ENCODE measurements at regions not wholly inside any gene's neighbourhood (a gene's known extent, or its start where the extent isn't known, plus 50 kb on each side); places are given as distances from the start of the nearest gene placed in this dataset.

GRCh38 chr1:4460651-4461050, 193.8 kb upstream of the AJAP1 start:
- Histone ChIP-seq H3K4me3 (ENCODE audit: insufficient read length, low read depth) (no peak overlapping the region), H3K4me1 (ENCODE audit: insufficient read depth, insufficient read length) (no peaks in the 10 kb centered on the region), H3K36me3 (ENCODE audit: insufficient read depth, insufficient read length, low read length) (no peaks in the 10 kb centered on the region), H3K27me3 (ENCODE audit: insufficient read depth, insufficient read length) (no peaks in the 10 kb centered on the region), H3K9ac (ENCODE audit: insufficient read length, low read depth) (no peak overlapping the region), H3K9me3 (ENCODE audit: insufficient read depth, low read length) (peaks cover 12% of the 10 kb centered on the region; the same call in 1 of the 2 replicates)
- TF ChIP-seq SUZ12 (IDR thresholded peaks at IDR 0.05; ENCODE audit: extremely low read depth, insufficient read depth, insufficient read length) (no peak), ZNF274 (IDR thresholded peaks at IDR 0.05; ENCODE audit: low read depth, low read length) (no peak), YY1 (IDR thresholded peaks at IDR 0.05; ENCODE audit: insufficient read depth, insufficient read length) (no peak)
- no peak for DNase-seq (ENCODE audit: low read depth, low spot score)

DNA sequence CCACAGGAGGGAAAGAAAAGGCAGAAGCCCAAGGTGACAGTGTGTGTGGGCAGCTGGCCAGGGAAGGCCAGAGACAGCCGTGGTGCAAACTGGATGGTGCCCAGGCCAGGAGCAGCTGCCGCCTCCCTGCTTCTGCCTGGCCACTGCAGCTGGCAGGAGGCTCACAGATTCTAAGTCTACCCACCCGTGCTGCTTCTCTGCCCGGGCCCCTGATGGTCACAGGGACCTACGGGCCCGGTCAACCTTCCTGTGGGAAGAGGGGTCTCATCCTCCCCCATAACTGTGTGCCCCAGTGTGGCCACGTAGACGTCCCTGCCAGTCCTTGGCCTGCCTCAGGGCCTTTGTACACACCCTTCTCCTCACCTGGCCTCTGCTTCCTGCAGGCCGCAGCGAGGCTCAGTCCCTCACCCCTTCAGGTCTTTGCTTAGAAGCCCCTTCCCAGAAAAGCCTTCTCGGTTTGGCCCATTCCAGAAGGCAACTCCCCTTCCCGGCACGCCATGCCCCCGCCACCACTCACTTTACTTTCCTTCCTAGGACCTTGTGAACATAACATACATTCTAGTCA, 192.6 kb upstream of the AJAP1 start:
- Histone ChIP-seq H3K36me3 (ENCODE audit: insufficient read depth, insufficient read length, low read length) (no peaks in the 10 kb centered on the region), H3K9me3 (ENCODE audit: insufficient read depth, low read length) (peaks cover under 1% of the 10 kb centered on the region; the same call in 1 of the 2 replicates)

DNA sequence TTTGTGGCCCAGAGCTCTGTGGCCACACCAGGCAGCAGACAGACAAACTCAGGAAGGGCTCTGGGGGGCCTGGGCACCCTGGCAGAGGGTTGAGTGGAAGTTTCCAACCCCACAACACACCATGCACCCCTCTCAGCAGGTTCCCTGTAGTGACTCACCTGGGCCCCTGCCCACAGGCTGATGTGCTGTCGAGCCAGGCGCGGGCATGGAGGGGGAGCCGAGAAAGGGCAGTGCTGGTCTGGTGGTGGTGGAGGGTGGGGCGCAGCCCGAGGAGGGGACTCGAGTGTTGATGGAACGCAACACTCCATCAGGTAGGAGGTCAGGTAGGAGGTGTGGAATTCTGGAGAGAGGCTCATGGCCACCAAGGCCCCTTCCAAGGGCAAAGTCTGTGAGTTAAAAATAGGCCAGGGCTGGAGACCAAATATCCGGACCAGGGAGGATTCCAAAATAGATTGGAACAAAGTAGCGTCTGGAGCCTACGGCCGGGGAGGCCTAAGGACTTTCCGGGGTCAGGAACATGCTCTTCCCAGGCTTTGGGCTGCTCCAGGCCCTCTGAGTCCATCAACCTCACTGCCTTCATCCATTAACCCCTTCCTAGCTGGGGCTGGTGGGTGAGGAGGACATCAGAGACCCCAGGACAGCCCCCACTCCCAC, 191.5 kb upstream of the AJAP1 start:
- no peak overlapping the region for H3K9ac ChIP-seq (ENCODE audit: insufficient read length, low read depth)
- DNase-seq (ENCODE audit: low read depth, low spot score), result no peak
- no peak overlapping the region for H3K4me3 ChIP-seq (ENCODE audit: insufficient read length, low read depth)
- H3K4me1 ChIP-seq (ENCODE audit: insufficient read depth, insufficient read length), result no peaks in the 10 kb centered on the region
- no peaks in the 10 kb centered on the region for H3K27me3 ChIP-seq (ENCODE audit: insufficient read depth, insufficient read length)
- H3K36me3 ChIP-seq (ENCODE audit: insufficient read depth, insufficient read length, low read length), result no peaks in the 10 kb centered on the region
- H3K9me3 ChIP-seq (ENCODE audit: insufficient read depth, low read length), result no peaks in the 10 kb centered on the region; the same call in 1 of the 2 replicates
- TF ChIP-seq ZNF274 (IDR thresholded peaks at IDR 0.05; ENCODE audit: low read depth, low read length), result no peak
- TF ChIP-seq YY1 (IDR thresholded peaks at IDR 0.05; ENCODE audit: insufficient read depth, insufficient read length), result no peak
- TF ChIP-seq SUZ12 (IDR thresholded peaks at IDR 0.05; ENCODE audit: extremely low read depth, insufficient read depth, insufficient read length), result no peak

More for the DNA sequence above, 192.6 kb upstream of the AJAP1 start:
- TF ChIP-seq YY1 (IDR thresholded peaks at IDR 0.05; ENCODE audit: insufficient read depth, insufficient read length) (no peak), SUZ12 (IDR thresholded peaks at IDR 0.05; ENCODE audit: extremely low read depth, insufficient read depth, insufficient read length) (no peak), ZNF274 (IDR thresholded peaks at IDR 0.05; ENCODE audit: low read depth, low read length) (no peak)
- H3K4me3 ChIP-seq (ENCODE audit: insufficient read length, low read depth), result no peak overlapping the region
- no peak overlapping the region for H3K9ac ChIP-seq (ENCODE audit: insufficient read length, low read depth)
- H3K27me3 ChIP-seq (ENCODE audit: insufficient read depth, insufficient read length), result no peaks in the 10 kb centered on the region
- DNase-seq (ENCODE audit: low read depth, low spot score), result no peak
- H3K4me1 ChIP-seq (ENCODE audit: insufficient read depth, insufficient read length), result no peaks in the 10 kb centered on the region

GRCh38 chr1:4463631-4464030, 190.8 kb upstream of the AJAP1 start:
- Histone ChIP-seq H3K4me3 (ENCODE audit: insufficient read length, low read depth) (no peak overlapping the region), H3K9me3 (ENCODE audit: insufficient read depth, low read length) (no peaks in the 10 kb centered on the region; the same call in 1 of the 2 replicates), H3K4me1 (ENCODE audit: insufficient read depth, insufficient read length) (no peaks in the 10 kb centered on the region), H3K36me3 (ENCODE audit: insufficient read depth, insufficient read length, low read length) (no peaks in the 10 kb centered on the region), H3K9ac (ENCODE audit: insufficient read length, low read depth) (no peak overlapping the region), H3K27me3 (ENCODE audit: insufficient read depth, insufficient read length) (no peaks in the 10 kb centered on the region)
- DNase-seq (ENCODE audit: low read depth, low spot score), result no peak
- no peak for TF ChIP-seq ZNF274 (IDR thresholded peaks at IDR 0.05; ENCODE audit: low read depth, low read length)
- no peak for TF ChIP-seq YY1 (IDR thresholded peaks at IDR 0.05; ENCODE audit: insufficient read depth, insufficient read length)

DNA sequence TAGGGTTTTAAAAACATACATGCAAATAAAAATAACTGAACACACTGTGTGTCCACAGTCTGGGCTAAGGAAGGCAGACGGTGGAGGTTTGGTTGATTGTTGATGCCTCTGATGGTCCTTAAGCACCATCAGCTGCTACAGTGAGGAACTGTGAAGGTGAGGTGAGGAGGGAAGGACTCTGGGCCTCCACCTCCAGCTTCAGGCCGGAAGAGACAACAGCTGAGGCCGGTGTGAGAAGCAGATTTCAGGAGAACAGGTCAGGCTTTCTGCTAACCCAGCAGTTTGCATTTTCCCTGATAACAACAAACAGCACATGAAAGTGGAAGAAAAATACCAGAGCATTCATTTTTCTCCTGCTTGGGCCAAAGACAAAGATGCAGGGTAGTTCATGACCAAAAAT, 189.9 kb upstream of the AJAP1 start:
- H3K9me3 ChIP-seq (ENCODE audit: insufficient read depth, low read length), result no peaks in the 10 kb centered on the region; the same call in 1 of the 2 replicates
- H3K27me3 ChIP-seq (ENCODE audit: insufficient read depth, insufficient read length), result no peaks in the 10 kb centered on the region
- TF ChIP-seq ZNF274 (IDR thresholded peaks at IDR 0.05; ENCODE audit: low read depth, low read length) (no peak), SUZ12 (IDR thresholded peaks at IDR 0.05; ENCODE audit: extremely low read depth, insufficient read depth, insufficient read length) (no peak), YY1 (IDR thresholded peaks at IDR 0.05; ENCODE audit: insufficient read depth, insufficient read length) (no peak)
- no peak overlapping the region for H3K4me3 ChIP-seq (ENCODE audit: insufficient read length, low read depth)
- no peak for DNase-seq (ENCODE audit: low read depth, low spot score)
- H3K4me1 ChIP-seq (ENCODE audit: insufficient read depth, insufficient read length), result no peaks in the 10 kb centered on the region
- no peaks in the 10 kb centered on the region for H3K36me3 ChIP-seq (ENCODE audit: insufficient read depth, insufficient read length, low read length)
- H3K9ac ChIP-seq (ENCODE audit: insufficient read length, low read depth), result no peak overlapping the region

- H3K4me3 ChIP-seq (ENCODE audit: insufficient read length, low read depth), result no peak overlapping the region
- H3K4me1 ChIP-seq (ENCODE audit: insufficient read depth, insufficient read length), result no peaks in the 10 kb centered on the region
- DNase-seq (ENCODE audit: low read depth, low spot score), result no peak
- no peak overlapping the region for H3K9ac ChIP-seq (ENCODE audit: insufficient read length, low read depth)
- no peak for TF ChIP-seq ZNF274 (IDR thresholded peaks at IDR 0.05; ENCODE audit: low read depth, low read length)
- TF ChIP-seq YY1 (IDR thresholded peaks at IDR 0.05; ENCODE audit: insufficient read depth, insufficient read length), result no peak
- TF ChIP-seq SUZ12 (IDR thresholded peaks at IDR 0.05; ENCODE audit: extremely low read depth, insufficient read depth, insufficient read length), result no peak
- H3K27me3 ChIP-seq (ENCODE audit: insufficient read depth, insufficient read length), result no peaks in the 10 kb centered on the region
- H3K9me3 ChIP-seq (ENCODE audit: insufficient read depth, low read length), result no peaks in the 10 kb centered on the region; the same call in 1 of the 2 replicates
- no peaks in the 10 kb centered on the region for H3K36me3 ChIP-seq (ENCODE audit: insufficient read depth, insufficient read length, low read length)
Observed at GRCh38 chr1:4467241-4467640, 187.2 kb upstream of the AJAP1 start.

DNA sequence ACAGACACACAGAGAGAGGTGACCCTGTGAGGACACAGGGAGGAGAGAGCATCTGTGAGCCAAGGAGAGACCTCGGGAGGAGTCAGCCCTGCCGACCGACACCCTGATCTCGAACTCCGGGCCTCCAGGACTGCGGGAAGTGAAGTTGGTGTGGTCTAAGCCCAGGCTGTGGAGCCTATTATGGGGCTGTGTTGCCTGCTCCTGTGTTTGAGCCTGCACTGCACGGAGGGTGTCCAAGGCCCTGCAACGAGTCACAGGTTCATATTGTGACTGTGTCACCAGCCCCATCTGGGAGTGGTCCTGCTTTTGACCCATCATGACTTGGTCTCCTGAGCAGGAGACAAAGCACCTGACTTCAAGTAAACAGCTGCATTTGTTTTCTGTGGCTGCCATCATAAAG, 186.0 kb upstream of the AJAP1 start:
- Histone ChIP-seq H3K4me3 (ENCODE audit: insufficient read length, low read depth) (no peak overlapping the region), H3K9ac (ENCODE audit: insufficient read length, low read depth) (no peak overlapping the region), H3K4me1 (ENCODE audit: insufficient read depth, insufficient read length) (no peaks in the 10 kb centered on the region), H3K27me3 (ENCODE audit: insufficient read depth, insufficient read length) (no peaks in the 10 kb centered on the region), H3K9me3 (ENCODE audit: insufficient read depth, low read length) (no peaks in the 10 kb centered on the region; the same call in 1 of the 2 replicates), H3K36me3 (ENCODE audit: insufficient read depth, insufficient read length, low read length) (no peaks in the 10 kb centered on the region)
- TF ChIP-seq YY1 (IDR thresholded peaks at IDR 0.05; ENCODE audit: insufficient read depth, insufficient read length) (no peak), SUZ12 (IDR thresholded peaks at IDR 0.05; ENCODE audit: extremely low read depth, insufficient read depth, insufficient read length) (no peak), ZNF274 (IDR thresholded peaks at IDR 0.05; ENCODE audit: low read depth, low read length) (no peak)
- no peak for DNase-seq (ENCODE audit: low read depth, low spot score)

All from NT2/D1 (cell line).